HepG2 (cell line): ENCODE measurements at regions not wholly inside any gene's neighbourhood (a gene's known extent, or its start where the extent isn't known, plus 50 kb on each side); places are given as distances from the start of the nearest gene placed in this dataset.

Experiments
- FOXA3 ChIP-seq: IDR thresholded peaks from 2 replicates; pipeline ENCODE4 v1.6.1; 2016; ENCODE audit warnings: missing genetic modification reagents, missing compliant biosample characterization
- ONECUT2 ChIP-seq: sonication (generic); formaldehyde crosslinking; IDR thresholded peaks from 2 replicates; pipeline ENCODE4 v1.4.0; 2020; ENCODE audit warnings: missing genetic modification reagents
- POLR2A ChIP-seq, 2 experiments: IDR thresholded peaks; 2 replicates each; pipeline ENCODE4 v1.6.1; 2011; ENCODE audit warnings: low read depth in 2 of 2, low read length in 2 of 2, mild to moderate bottlenecking in 1 of 2, moderate library complexity in 1 of 2; ENCODE audit not compliant: insufficient read depth in 1 of 2
- ZNF589 ChIP-seq: sonication (generic); formaldehyde crosslinking; conservative IDR thresholded peaks from 2 replicates; pipeline ENCODE4 v1.8.0; 2022; ENCODE audit warnings: mild to moderate bottlenecking, moderate library complexity, missing genetic modification reagents
- TF ChIP-seq, protein P1 (sequence below): IDR thresholded peaks from 2 replicates; pipeline ENCODE4 v1.6.1; 2012; ENCODE audit warnings: inconsistent platforms

DNA sequence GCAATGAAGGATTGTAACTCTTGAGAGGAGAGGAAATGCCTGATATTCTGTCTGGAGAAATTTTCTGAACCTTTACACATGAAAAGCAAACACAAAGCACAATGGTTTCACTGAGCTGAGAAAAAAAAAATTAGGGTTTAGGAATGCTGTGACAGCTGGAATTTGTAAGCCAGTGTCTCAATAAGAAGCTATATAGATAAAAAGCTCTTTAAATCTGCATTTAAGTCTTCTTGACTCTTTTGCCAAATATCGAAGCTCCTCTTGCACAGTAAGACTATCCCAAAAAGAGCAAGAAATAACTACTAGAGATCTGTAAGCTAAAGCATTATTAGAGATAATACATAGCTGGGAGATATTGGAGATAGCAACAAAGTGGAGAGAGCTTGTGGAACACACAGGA lies 1334.0 kb upstream of the CITED2 start:
- TF ChIP-seq, protein P1, sequence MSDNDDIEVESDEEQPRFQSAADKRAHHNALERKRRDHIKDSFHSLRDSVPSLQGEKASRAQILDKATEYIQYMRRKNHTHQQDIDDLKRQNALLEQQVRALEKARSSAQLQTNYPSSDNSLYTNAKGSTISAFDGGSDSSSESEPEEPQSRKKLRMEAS: no peak
- TF ChIP-seq ZNF589 (CRISPR knock-in tag) (no peak), ONECUT2 (CRISPR knock-in tag) (no peak), POLR2A (IDR thresholded peaks at IDR 0.05; ENCODE audit: insufficient read depth in 1 of 2, low read depth in 2 of 2, low read length in 2 of 2) (no peak), FOXA3 (CRISPR knock-in tag) (no peak)
